Forelimb muscle (tissue), 1 donor: ENCODE measurements at regions not wholly inside any gene's neighbourhood (a gene's known extent, or its start where the extent isn't known, plus 50 kb on each side); places are given as distances from the start of the nearest gene placed in this dataset.

ENCODE experiments used
- DNase-seq: peaks from one replicate; pipeline ENCODE4 v3.0.0-alpha.2; 2013; ENCODE audit warnings: low read depth

GRCh38 chr10:21173802-21174714 is 276.9 kb upstream of the NEBL start:
- no peak for DNase-seq

GRCh38 chr10:21172930-21173801 is 276.1 kb upstream of the NEBL start:
- DNase-seq, result no peak

- DNase-seq, result no peak
These were observed 275.4 kb upstream of the NEBL start for GRCh38 chr10:21172542-21172929.

GRCh38 chr10:21171936-21172541 is 274.9 kb upstream of the NEBL start:
- no peak for DNase-seq

GRCh38 chr10:21171197-21171935 is 274.3 kb upstream of the NEBL start:
- DNase-seq, result no peak

- DNase-seq, result no peak
These were observed 273.1 kb upstream of the NEBL start for GRCh38 chr10:21170216-21170615.

- no peak for DNase-seq
These were observed 272.2 kb upstream of the NEBL start for GRCh38 chr10:21169271-21169670.

- DNase-seq, result no peak
These were observed 270.3 kb upstream of the NEBL start for GRCh38 chr10:21167288-21168010.

GRCh38 chr10:21166557-21167287 is 269.6 kb upstream of the NEBL start:
- DNase-seq, result no peak

GRCh38 chr10:21165489-21165888 is 268.4 kb upstream of the NEBL start:
- DNase-seq, result no peak

GRCh38 chr10:21164687-21165086 is 267.6 kb upstream of the NEBL start:
- no peak for DNase-seq

GRCh38 chr10:21162948-21163347 is 265.8 kb upstream of the NEBL start:
- no peak for DNase-seq

- DNase-seq, result no peak
These were observed 264.5 kb upstream of the NEBL start for GRCh38 chr10:21161647-21162046.

- no peak for DNase-seq
These were observed 264.0 kb upstream of the NEBL start for GRCh38 chr10:21161090-21161625.

- DNase-seq, result no peak
These were observed 263.0 kb upstream of the NEBL start for GRCh38 chr10:21160116-21160515.

- no peak for DNase-seq
These were observed 262.6 kb upstream of the NEBL start for GRCh38 chr10:21159669-21160068.

- no peak for DNase-seq
These were observed 261.2 kb upstream of the NEBL start for GRCh38 chr10:21158301-21158700.

GRCh38 chr10:21157664-21158063 is 260.6 kb upstream of the NEBL start:
- no peak for DNase-seq

GRCh38 chr10:21150166-21150565 is 253.1 kb upstream of the NEBL start:
- DNase-seq, result no peak

GRCh38 chr10:21146436-21146789 is 249.3 kb upstream of the NEBL start:
- DNase-seq, result no peak
